IgD-negative memory B cell (primary cell): ENCODE measurements at regions not wholly inside any gene's neighbourhood (a gene's known extent, or its start where the extent isn't known, plus 50 kb on each side); places are given as distances from the start of the nearest gene placed in this dataset.
"Not testable (repeated sequence)": the region's sequence is repeated elsewhere in the genome, so short reads cannot be mapped to it uniquely, and the experiment has no call there.

Experiments
- H3K27ac Mint-ChIP-seq, 3 donors: one replicate each; pipeline ENCODE4 v1.8.0; 2020 to 2022; ENCODE audit warnings: mild to moderate bottlenecking in 3 of 3, mixed read lengths in 3 of 3, moderate library complexity in 1 of 3
- H3K27me3 Mint-ChIP-seq: one replicate; pipeline ENCODE4 v1.8.0; 2021; ENCODE audit warnings: mixed read lengths
- H3K36me3 Mint-ChIP-seq: one replicate; pipeline ENCODE4 v1.8.0; 2020; ENCODE audit warnings: mild to moderate bottlenecking, mixed read lengths
- H3K4me1 Mint-ChIP-seq, 3 donors: one replicate each; pipeline ENCODE4 v1.8.0; 2020 to 2022; ENCODE audit warnings: mixed read lengths in 3 of 3, mild to moderate bottlenecking in 1 of 3
- H3K4me3 Mint-ChIP-seq, 4 donors: one replicate each; pipeline ENCODE4 v1.8.0; 2020 to 2022; ENCODE audit warnings: mild to moderate bottlenecking in 4 of 4, mixed read lengths in 4 of 4, moderate library complexity in 3 of 4
- H3K9me3 Mint-ChIP-seq, 3 donors: one replicate each; pipeline ENCODE4 v1.8.0; 2020 to 2021; ENCODE audit warnings: mixed read lengths in 3 of 3, mild to moderate bottlenecking in 1 of 3

GRCh38 chr5:106259431-106260090 lies 1411.2 kb downstream of the EFNA5 start:
- H3K27me3 Mint-ChIP-seq, H3K9me3 Mint-ChIP-seq, H3K27ac Mint-ChIP-seq, H3K4me1 Mint-ChIP-seq, H3K4me3 Mint-ChIP-seq, H3K36me3 Mint-ChIP-seq: not testable (repeated sequence)

DNA sequence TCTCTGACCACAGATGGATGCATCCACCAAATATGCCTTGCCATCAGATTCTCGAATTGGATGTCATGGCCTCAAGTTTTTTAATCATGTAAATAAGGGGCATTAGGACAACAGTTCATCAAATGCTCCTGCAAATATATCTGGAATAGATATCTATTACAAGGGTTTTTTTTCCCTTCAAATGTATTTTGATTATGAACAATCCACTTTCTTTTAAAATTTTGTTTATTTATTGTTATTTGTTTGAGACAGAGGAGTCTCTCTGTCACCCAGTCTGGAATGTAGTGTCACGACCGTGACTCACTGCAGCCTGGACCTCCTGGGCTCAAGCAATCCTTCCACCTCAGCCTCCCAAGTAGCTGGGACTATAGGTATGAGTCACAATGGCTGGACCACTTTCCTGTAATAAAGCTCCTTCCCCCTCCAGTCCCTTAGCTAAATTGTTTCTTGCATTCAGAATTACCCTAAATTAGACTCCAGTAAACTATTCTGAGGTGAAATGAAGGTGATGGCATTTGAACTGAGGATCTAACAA lies 1412.1 kb downstream of the EFNA5 start:
- no peaks in the 10 kb centered on the region for H3K4me1 Mint-ChIP-seq
- no peak overlapping the region for H3K4me3 Mint-ChIP-seq
- peaks cover 3 to 8% (median 4%) of the 10 kb centered on the region in 3 donors for H3K9me3 Mint-ChIP-seq
- no peaks in the 10 kb centered on the region for H3K27me3 Mint-ChIP-seq
- no peaks in the 10 kb centered on the region for H3K36me3 Mint-ChIP-seq
- no peak overlapping the region for H3K27ac Mint-ChIP-seq

DNA sequence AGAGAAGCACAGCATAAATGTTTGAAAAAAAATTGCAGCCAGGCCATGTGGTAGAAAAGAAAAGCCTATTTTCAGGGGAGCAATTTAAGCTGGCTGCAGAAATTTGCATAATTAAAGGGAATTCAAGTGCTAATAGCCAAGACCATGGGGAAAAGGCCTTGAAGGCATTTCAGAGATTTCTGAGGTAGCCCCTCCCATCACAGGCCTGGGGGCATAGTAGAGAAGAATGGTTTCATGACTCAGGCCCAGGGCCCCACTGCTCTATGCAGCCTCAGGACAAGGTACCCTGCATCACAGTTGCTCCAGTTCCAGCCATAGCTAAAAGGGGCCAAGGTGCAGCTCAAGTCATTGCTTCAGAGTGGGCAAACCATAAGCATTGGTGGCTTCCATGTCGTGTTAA lies 1416.0 kb downstream of the EFNA5 start:
- no peaks in the 10 kb centered on the region for H3K36me3 Mint-ChIP-seq
- H3K4me1 Mint-ChIP-seq: no peaks in the 10 kb centered on the region
- H3K9me3 Mint-ChIP-seq: peaks cover 0 to 9% (median 3%) of the 10 kb centered on the region in 3 donors
- H3K27me3 Mint-ChIP-seq: no peaks in the 10 kb centered on the region
- H3K4me3 Mint-ChIP-seq: no peak overlapping the region
- no peak overlapping the region for H3K27ac Mint-ChIP-seq

GRCh38 chr5:106246044-106246745 lies 1424.5 kb downstream of the EFNA5 start:
- H3K27ac Mint-ChIP-seq, H3K27me3 Mint-ChIP-seq, H3K9me3 Mint-ChIP-seq, H3K4me3 Mint-ChIP-seq, H3K4me1 Mint-ChIP-seq, H3K36me3 Mint-ChIP-seq: not testable (repeated sequence)

DNA sequence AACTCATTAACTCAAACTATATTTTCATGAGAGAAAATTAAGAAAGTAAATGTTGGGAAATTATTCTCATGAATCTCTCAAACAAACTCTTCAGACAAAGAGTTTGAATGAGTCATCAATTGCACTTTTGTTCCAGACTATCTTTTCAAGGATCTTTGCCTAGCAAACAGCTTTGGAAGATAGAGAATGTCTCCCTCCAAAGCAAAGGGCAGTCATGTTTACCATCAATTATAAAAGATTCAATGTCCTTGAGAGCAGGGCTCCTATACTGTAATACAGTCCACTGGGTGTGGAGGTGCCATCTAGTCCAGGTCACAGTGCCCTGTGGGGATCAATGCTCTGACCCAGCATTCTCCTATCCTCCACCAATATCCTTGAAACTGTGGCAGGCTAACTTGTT lies 1429.3 kb downstream of the EFNA5 start:
- H3K27ac Mint-ChIP-seq: no peak overlapping the region
- H3K36me3 Mint-ChIP-seq: no peaks in the 10 kb centered on the region
- peaks cover 0 to 3% (median 2%) of the 10 kb centered on the region in 3 donors for H3K9me3 Mint-ChIP-seq
- H3K4me1 Mint-ChIP-seq: no peaks in the 10 kb centered on the region
- H3K27me3 Mint-ChIP-seq: no peaks in the 10 kb centered on the region
- no peak overlapping the region for H3K4me3 Mint-ChIP-seq

GRCh38 chr5:106205916-106206571 lies 1464.7 kb downstream of the EFNA5 start:
- Mint-ChIP-seq H3K27me3 (no peaks in the 10 kb centered on the region), H3K4me3 (no peak overlapping the region), H3K9me3 (peaks cover 0 to 6% (median 2%) of the 10 kb centered on the region in 3 donors), H3K27ac (no peak overlapping the region), H3K4me1 (no peaks in the 10 kb centered on the region), H3K36me3 (no peaks in the 10 kb centered on the region)

- Mint-ChIP-seq H3K4me1 (no peaks in the 10 kb centered on the region), H3K27me3 (no peaks in the 10 kb centered on the region)
Observed at GRCh38 chr5:106202035-106202434, 1468.7 kb downstream of the EFNA5 start.

DNA sequence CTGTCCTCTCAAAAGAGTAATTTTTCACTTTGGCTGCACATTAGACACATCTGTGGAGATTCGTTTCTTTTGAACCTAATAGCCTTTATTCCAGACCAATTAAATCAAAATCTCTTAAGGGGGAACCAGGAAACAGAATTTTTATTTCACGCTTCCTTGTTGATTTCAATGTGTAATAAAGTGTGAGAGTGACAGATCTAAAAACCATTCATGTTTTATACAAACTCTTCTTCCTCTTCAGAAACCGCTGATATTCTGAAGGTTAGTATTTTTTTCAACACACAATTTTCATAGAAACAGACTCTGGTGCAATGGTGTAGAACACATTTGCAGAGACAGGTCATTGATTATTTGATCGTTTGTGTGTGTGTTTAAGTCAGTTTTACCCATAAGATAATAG lies 1469.8 kb downstream of the EFNA5 start:
- no peak overlapping the region for H3K27ac Mint-ChIP-seq
- H3K4me3 Mint-ChIP-seq: no peak overlapping the region
- H3K9me3 Mint-ChIP-seq: peaks cover 0 to 12% (median 0%) of the 10 kb centered on the region in 3 donors
- no peaks in the 10 kb centered on the region for H3K4me1 Mint-ChIP-seq
- no peaks in the 10 kb centered on the region for H3K36me3 Mint-ChIP-seq
- H3K27me3 Mint-ChIP-seq: no peaks in the 10 kb centered on the region

More at GRCh38 chr5:106202035-106202434, 1468.7 kb downstream of the EFNA5 start:
- H3K27ac Mint-ChIP-seq: no peak overlapping the region
- no peaks in the 10 kb centered on the region for H3K36me3 Mint-ChIP-seq
- H3K4me3 Mint-ChIP-seq: no peak overlapping the region
- peaks cover 0 to 6% (median 0%) of the 10 kb centered on the region in 3 donors for H3K9me3 Mint-ChIP-seq

DNA sequence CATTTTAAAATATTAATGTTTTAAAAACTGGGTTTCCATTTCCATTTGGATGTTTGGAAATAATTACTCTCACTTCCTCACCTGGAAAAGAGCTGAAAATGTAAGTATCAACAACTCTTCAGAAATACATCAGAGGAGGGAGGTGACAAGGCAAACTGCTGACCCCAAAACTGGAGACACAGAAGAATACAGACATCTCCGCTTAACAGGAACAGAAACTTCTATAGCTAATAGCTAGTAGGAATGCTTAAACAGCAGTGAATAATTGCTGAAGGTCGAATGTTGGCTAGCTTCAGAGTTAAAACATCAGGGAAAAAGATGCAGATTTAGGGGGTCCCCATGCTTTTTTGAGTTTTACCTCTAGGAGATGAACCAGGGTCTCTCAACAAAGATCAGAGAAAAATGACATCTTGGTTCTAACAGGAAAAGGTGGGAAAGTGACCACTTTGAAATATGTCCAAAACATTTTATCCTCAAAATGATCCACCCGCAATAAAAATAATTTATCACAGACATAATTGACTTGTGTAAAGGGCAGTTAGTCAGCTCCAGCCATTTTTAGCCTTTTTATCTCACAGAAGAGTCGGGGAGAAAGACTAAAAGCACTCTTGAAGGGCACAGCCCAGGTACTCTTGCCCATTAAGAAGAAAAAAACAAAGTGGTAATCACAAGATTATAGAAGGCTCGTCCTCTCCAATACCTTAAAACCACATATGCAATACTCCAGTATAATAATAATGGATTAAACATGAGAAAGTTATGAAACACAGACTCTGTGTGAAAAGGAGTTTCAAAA lies 1474.9 kb downstream of the EFNA5 start:
- Mint-ChIP-seq H3K9me3 (peaks cover 0 to 11% (median 1%) of the 10 kb centered on the region in 3 donors), H3K27me3 (no peaks in the 10 kb centered on the region), H3K4me1 (no peaks in the 10 kb centered on the region), H3K4me3 (no peak overlapping the region), H3K27ac (no peak overlapping the region), H3K36me3 (no peaks in the 10 kb centered on the region)

DNA sequence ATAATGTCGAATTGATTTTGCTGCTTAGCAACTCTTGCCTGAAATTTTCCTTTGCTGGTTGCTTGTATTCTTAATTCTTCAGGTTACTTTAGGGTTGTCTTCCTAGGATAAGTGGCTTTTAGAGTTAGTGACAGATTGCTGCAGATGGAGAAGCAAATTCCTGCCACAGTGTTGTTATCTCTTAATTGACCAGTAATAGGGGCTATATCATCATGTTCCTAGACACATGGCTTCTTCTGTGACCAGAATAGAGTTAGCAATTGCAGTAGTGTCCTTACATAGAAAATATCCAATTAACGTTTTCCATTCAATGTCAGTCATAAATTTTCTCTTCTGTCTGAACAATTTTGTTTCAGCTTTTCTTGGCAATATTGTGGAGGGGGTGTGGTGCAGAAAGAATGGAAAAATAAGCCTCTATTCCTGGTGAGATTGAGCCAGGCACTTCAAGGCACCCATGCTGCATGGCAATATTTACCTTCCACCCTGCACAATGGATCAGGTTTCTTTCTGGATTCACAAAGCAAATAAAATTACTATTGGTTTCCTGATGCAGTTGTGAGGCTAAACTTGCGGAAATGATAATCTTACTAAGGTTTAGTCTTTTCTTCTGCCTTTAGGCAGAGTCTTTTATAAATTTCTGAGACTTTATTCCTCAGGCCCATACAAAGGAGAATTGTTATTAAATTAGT lies 1481.5 kb downstream of the EFNA5 start:
- Mint-ChIP-seq H3K4me1 (no peaks in the 10 kb centered on the region), H3K27me3 (no peaks in the 10 kb centered on the region), H3K4me3 (no peak overlapping the region), H3K27ac (no peak overlapping the region), H3K9me3 (peaks cover 1 to 8% (median 7%) of the 10 kb centered on the region in 3 donors), H3K36me3 (no peaks in the 10 kb centered on the region)

DNA sequence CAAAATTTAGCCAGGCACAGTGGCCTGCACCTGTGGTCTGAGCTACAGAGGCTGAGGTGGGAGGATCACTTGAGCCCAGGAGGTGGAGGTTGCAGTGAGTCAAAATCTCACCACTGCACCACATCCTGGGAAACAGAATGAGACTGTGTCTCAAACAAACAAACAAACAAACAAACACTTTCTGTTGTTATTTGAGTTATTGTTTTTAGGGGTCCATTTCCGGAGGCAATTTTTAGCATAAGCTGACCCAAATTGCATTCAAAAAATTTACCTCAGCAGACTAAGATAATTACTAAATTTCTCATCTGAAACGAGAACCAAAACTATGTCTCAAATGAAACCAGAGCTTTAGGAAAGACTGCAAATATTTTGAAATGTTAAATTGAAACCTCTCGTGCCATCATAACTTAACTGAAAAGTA lies 1485.1 kb downstream of the EFNA5 start:
- no peaks in the 10 kb centered on the region for H3K27me3 Mint-ChIP-seq
- H3K36me3 Mint-ChIP-seq: no peaks in the 10 kb centered on the region
- H3K27ac Mint-ChIP-seq: no peak overlapping the region
- no peaks in the 10 kb centered on the region for H3K4me1 Mint-ChIP-seq
- peaks cover 3 to 7% (median 4%) of the 10 kb centered on the region in 3 donors for H3K9me3 Mint-ChIP-seq
- H3K4me3 Mint-ChIP-seq: no peak overlapping the region

DNA sequence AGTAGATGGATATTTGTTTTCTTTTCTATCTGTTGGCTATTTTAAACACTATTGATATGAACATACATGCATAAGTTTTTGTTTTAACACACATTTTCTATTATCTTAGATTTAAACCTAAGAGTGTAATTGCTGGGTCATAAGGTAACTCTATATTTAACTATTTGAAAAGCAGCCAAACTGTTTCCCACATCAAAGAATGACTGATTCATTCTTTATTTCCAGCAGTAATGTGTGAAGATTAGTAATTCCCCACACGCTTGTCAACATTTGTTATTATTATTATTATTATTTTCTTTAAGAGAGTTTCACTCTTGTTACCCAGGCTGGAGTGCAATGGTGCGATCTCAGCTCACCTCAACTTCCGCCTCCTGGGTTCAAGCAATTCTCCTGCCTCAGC lies 1495.8 kb downstream of the EFNA5 start:
- Mint-ChIP-seq H3K4me1 (no peaks in the 10 kb centered on the region), H3K27me3 (no peaks in the 10 kb centered on the region), H3K4me3 (no peak overlapping the region), H3K27ac (no peak overlapping the region), H3K9me3 (peaks cover 0 to 12% (median 5%) of the 10 kb centered on the region in 3 donors), H3K36me3 (no peaks in the 10 kb centered on the region)

DNA sequence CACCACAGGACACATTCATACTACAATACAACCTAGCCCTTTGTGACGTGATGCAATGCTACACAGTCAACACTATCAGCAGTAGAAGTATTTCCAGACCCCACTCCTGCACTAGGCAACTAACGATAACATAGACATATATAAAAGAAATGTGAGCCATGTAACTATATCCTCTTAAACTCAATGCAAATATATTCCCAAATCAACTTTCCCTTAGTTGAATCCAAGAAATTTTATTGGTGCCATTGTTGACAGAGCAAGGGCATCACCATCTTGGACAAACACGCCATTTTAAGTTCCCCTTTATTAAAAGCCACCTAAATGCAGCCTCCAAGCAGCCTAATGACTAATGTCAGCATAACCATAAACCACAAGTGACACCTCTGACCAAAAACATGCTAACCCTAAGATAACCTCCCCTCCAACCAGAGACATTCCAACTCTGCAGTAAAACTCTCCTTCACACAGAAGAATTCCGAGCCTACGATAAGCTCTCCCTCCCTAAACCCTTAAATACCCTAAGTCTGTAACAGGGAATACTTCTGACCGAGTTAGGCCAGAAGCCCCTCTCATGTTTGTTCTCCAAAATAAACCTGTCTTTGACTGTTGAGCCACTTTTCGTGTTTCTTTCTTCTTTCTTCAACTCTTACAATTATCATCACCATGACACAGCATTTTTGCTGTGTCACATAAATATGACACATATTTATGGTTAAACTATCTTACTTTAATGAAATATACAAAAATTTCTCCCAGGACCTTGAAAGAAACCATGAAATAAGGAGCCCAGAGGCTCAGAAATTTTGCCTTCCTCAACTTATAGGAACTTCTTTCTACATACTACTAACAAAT lies 1497.8 kb downstream of the EFNA5 start:
- no peaks in the 10 kb centered on the region for H3K27me3 Mint-ChIP-seq

GRCh38 chr5:106171708-106172107 lies 1499.0 kb downstream of the EFNA5 start:
- H3K36me3 Mint-ChIP-seq: no peaks in the 10 kb centered on the region
- H3K9me3 Mint-ChIP-seq: peaks cover 0 to 13% (median 0%) of the 10 kb centered on the region in 3 donors
- H3K4me1 Mint-ChIP-seq: no peaks in the 10 kb centered on the region
- no peaks in the 10 kb centered on the region for H3K27me3 Mint-ChIP-seq
- H3K27ac Mint-ChIP-seq: no peak overlapping the region
- H3K4me3 Mint-ChIP-seq: no peak overlapping the region

More for the DNA sequence above, 1497.8 kb downstream of the EFNA5 start:
- Mint-ChIP-seq H3K27ac (no peak overlapping the region), H3K36me3 (no peaks in the 10 kb centered on the region), H3K9me3 (peaks cover 0 to 17% (median 5%) of the 10 kb centered on the region in 3 donors), H3K4me3 (no peak overlapping the region), H3K4me1 (no peaks in the 10 kb centered on the region)
